HG03378 (cell line): ENCODE measurements at regions not wholly inside any gene's neighbourhood (a gene's known extent, or its start where the extent isn't known, plus 50 kb on each side); places are given as distances from the start of the nearest gene placed in this dataset.

ENCODE experiments used
- ATAC-seq: cut with Tn5 transposase; IDR thresholded peaks from one replicate; pipeline ENCODE4 v1.9.1; 2021; ENCODE audit warnings: mild to moderate bottlenecking, moderate library complexity; ENCODE audit not compliant: unreplicated experiment

DNA sequence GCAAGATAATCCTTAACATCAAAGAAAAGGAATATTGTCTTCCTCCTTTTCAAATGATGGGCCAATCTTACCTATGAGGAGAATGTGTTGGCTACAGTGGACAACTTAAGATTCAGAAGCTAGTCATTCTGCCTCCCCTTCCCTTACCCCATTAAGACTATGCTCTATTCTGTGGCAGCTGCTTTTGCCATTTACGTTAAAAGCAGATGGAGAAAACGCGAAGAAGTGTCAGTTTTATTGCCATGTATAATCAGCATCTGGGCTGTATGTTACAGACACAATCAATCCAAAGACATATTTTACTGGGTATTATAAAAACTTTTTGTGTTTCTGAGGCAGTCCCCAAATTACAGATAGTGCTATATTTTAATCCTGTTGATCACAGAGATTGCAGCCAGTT lies 196.1 kb upstream of the PACRGL start:
- no peak for ATAC-seq

DNA sequence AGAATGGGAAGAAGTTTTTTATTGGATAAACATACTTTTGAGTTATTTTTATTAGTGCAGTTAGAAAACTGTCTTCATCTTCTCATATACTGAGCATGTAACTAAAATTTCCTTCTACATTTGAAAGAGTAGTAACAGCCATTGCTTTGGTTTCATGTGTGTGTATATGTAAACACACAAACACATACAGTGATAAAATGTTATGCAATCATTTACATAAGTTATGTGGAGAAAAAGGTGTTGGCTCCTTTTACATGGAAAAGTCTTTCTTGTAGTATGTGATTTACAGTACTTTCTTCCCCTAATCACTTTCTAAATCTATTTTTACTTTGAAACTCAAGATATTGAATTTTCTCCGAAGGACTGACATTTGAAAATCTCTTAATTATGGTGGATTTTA lies 194.3 kb upstream of the PACRGL start:
- no peak for ATAC-seq

DNA sequence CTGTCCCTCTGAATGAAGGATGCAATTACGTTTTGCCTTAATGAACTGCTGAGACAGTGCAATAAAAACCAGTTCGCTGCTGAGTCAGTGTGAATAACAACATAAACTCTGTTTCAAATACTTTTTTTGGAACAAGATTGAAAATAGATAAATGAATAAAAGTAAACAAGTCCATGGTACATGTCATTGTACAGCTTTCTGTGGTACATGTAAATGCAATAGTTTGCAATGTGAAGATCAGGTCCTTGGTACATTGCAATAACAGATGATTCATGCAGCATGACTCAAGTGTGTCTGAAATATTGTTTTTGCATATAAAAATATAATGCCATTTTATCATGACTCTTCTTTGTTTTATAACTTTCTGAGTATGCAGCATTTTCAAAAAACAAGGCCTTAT lies 193.4 kb upstream of the PACRGL start:
- ATAC-seq = no peak

- ATAC-seq = no peak
Measured at GRCh38 chr4:20509315-20509714, 190.9 kb upstream of the PACRGL start.

GRCh38 chr4:20512033-20512792 lies 188.0 kb upstream of the PACRGL start:
- ATAC-seq = no peak

GRCh38 chr4:20512985-20513384 lies 187.3 kb upstream of the PACRGL start:
- ATAC-seq = no peak

GRCh38 chr4:20520901-20521300 lies 179.4 kb upstream of the PACRGL start:
- no peak for ATAC-seq

- ATAC-seq = no peak
Measured at GRCh38 chr4:20528508-20528907, 171.8 kb upstream of the PACRGL start.

- ATAC-seq = no peak
Measured at GRCh38 chr4:20529691-20530090, 170.6 kb upstream of the PACRGL start.

GRCh38 chr4:20532116-20532790 lies 168.0 kb upstream of the PACRGL start:
- no peak for ATAC-seq

DNA sequence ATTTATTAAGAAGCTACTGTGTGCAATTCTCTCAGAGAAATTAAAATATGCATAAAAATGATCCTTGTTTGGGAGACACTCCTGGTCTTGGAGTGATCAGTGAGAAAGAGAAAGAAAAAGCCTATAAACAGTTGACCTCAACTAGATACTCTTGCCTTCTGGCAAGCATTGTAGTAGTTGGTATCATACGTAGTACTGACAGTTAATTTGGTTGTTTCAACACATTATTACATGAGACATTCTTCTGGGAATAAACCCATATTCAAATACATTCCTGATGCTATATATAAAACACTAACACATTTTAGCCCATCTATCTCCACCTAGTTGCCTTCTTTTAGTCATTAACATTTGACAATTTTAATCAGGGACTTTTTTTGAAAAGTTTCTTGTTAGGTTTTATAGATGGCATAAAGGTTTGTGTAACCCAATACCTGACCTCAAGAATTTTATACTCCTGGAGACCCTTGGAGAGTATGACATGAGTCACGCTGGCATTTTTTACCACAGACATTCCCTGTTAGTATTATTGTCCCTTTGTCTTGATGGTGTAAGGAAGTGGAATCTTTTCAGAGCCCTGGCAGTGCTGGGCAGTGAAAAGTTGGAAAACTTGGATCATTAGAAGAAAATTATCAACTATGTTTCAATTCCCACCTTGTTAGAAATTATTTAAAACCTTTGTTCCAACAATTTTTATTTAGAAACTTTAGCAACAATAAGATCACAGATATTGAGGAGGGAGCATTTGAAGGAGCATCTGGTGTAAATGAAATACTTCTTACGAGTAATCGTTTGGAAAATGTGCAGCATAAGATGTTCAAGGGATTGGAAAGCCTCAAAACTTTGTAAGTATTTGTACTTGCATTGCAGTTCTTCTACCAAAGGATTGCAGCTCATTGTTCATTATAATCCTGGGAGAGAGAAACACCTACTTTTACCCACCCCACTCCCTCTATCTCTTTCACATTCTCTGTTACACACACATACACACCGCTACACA lies 167.1 kb upstream of the PACRGL start:
- ATAC-seq = no peak

DNA sequence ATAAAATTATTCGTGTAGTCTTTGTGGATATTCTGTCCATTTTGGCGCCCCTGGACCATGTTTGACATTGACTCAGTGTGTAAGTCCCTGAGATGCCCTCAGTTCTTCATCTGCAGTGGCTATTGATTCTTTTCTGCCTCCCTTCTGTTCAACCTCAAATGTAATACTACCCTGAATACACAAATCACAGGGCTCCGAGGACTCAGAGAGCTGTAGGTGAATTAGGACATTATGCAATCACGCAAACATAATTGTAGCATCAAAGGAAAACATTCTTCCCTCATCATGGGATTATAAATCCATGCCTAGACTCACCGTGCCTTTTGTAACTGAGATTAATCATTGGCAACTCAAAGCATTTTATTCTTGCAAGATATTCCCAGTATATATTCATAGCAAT lies 161.4 kb upstream of the PACRGL start:
- no peak for ATAC-seq

DNA sequence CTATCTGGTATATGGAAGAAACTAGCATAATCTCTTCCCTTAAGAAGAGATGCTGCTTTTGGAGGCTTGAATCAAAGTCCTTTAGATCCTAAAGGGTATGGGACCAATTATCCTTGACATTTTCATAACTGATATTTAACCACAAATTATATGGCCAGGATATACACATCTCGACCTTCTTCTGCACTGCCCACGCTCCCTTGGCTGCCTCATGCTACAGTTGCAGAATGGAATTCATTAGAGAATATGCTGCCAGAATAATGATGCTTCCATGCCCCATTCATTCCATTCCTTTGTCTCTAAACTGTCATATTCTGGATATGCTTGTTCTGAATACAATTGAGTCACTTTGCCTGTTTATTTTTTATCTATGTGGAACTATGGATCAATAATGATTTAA lies 157.1 kb upstream of the PACRGL start:
- ATAC-seq = no peak

DNA sequence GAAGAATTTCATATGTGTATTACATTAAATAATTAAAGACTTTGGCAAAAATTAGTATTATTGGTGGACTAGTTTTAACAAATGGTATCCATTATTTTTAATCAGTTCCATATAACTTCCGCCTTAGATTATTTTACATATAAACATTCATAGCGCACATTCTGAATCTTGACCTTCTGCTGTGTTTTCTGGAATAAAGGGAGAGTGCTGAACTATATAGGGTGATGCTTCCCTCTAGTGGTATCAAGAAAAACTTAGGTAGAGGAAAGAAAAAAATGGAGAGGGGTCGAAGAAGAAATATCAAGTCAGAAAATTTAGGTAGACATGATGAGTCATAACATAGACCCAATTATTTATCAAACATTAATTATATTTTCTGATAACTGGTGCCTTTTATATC lies 155.6 kb upstream of the PACRGL start:
- ATAC-seq = no peak

DNA sequence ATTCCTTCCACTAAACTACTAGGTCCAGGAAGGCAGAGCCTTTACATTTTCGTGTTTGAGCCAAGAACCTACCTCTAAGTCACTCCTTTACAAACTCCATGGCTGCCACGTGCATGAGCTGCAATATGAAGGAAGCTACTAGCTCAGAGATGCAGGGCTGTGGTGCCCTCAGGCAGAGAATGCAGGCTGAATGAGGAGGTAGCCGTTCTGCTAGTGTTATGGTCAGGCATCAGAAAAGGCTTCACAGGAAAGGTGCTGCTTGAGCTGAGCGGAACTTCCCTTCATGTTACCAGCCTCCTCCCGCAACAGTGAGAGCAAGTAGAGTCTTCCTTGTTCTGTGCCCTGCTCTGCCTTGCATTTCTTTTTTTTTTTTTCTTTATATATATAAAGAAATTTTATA lies 148.3 kb upstream of the PACRGL start:
- ATAC-seq = no peak

DNA sequence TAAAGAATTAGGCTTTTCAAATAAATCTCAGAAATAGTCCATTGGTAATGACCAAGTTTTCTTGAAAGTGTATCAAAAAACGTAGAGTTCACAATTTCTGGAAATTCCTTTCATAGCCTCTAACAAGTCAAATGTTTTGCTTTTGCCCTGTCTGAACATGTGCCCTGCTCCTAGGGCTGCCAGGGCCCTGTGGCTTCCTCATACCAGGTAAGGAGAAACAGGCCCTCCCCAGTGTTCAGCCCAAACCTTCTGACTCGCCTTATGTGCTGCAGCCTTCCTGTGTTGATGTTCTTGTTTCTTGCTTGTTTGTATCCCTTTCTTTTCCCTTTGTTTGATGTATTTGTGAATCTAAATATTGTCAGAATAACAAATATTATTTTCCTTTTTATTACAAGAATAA lies 146.1 kb upstream of the PACRGL start:
- no peak for ATAC-seq

- ATAC-seq = no peak
Measured at GRCh38 chr4:20565075-20565721, 135.1 kb upstream of the PACRGL start.

- no peak for ATAC-seq
Measured at GRCh38 chr4:20570981-20571715, 129.1 kb upstream of the PACRGL start.

DNA sequence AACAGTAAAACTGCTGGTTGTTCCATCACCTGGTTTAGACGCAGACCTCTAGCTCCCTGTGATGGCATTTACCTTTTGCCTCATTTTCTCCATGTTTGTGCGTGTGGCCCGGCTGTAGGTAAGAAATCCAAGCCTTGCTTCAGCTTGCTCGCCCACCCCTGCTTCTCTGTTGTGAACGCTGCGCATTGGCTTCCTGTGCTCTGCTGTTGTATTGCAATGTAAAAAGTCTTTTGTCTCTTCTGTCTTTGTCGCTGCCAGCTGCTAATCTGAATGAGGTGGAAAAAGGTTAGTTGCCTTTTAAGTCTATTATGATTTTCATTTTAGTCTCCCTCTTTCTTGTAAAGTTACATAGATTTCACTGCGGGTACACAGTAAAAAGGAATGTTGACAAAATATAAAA lies 127.3 kb upstream of the PACRGL start:
- ATAC-seq = no peak

- no peak for ATAC-seq
Measured at GRCh38 chr4:20574986-20575385, 125.3 kb upstream of the PACRGL start.
